ENCODE measurements at regions not wholly inside any gene's neighbourhood (a gene's known extent, or its start where the extent isn't known, plus 50 kb on each side); places are given as distances from the start of the nearest gene placed in this dataset.

DNA sequence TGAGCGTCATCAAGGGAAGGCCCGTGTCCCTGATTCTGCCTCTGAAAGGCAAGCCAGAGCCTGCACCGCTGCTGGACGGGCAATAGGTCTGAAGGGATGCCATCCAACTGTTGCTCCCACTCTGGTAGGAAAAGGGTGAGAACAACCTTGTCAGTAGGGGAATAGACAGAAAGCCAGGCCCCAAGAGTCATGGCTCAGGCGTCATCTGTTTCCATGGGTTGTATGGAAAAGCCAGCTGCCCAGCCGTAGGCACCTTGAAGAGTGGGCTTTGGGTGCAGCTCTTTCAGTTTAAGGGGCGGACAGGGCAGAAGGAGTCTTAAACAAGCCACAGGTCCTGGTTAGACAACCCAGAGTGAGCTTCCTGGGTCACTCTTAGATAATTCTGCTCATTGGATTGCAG, 66.5 kb downstream of the RNF6 start:
- H3K27me3 Mint-ChIP-seq (ENCODE audit: low read depth) = peaks cover 2% of the 10 kb centered on the region
- no peak for ATAC-seq
- H3K36me3 Mint-ChIP-seq (ENCODE audit: low read depth) = no peaks in the 10 kb centered on the region

GRCh38 chr13:26133851-26134250, 82.0 kb upstream of the SHISA2 start:
- no peaks in the 10 kb centered on the region for H3K36me3 Mint-ChIP-seq (ENCODE audit: low read depth)
- ATAC-seq = no peak
- CTCF ChIA-PET = no interaction called here
- no peak for DNase-seq
- peaks cover 4% of the 10 kb centered on the region for H3K9me3 Mint-ChIP-seq (ENCODE audit: insufficient read depth)
- POLR2A ChIA-PET = no interaction called here
- H3K4me1 Mint-ChIP-seq (ENCODE audit: low read depth) = no peaks in the 10 kb centered on the region
- H3K4me3 Mint-ChIP-seq = no peak overlapping the region
- H3K27ac Mint-ChIP-seq = no peak overlapping the region
- H3K27me3 Mint-ChIP-seq (ENCODE audit: low read depth) = peaks cover 13% of the 10 kb centered on the region

More for the DNA sequence above, 66.5 kb downstream of the RNF6 start:
- Mint-ChIP-seq H3K9me3 (ENCODE audit: insufficient read depth) (no peaks in the 10 kb centered on the region), H3K4me3 (no peak overlapping the region), H3K4me1 (ENCODE audit: low read depth) (no peaks in the 10 kb centered on the region), H3K27ac (no peak overlapping the region)
- DNase-seq = no peak
- ChIA-PET CTCF (no interaction called here), POLR2A (no interaction called here)

- Mint-ChIP-seq H3K9me3 (ENCODE audit: insufficient read depth) (peaks cover 4% of the 10 kb centered on the region), H3K4me1 (ENCODE audit: low read depth) (no peaks in the 10 kb centered on the region), H3K4me3 (no peak overlapping the region), H3K27ac (no peak overlapping the region), H3K27me3 (ENCODE audit: low read depth) (peaks cover 13% of the 10 kb centered on the region), H3K36me3 (ENCODE audit: low read depth) (no peaks in the 10 kb centered on the region)
- CTCF ChIA-PET = no interaction called here
- POLR2A ChIA-PET = no interaction called here
- DNase-seq (no peak), ATAC-seq (no peak)
These were observed 81.5 kb upstream of the SHISA2 start for GRCh38 chr13:26133286-26133685.

DNA sequence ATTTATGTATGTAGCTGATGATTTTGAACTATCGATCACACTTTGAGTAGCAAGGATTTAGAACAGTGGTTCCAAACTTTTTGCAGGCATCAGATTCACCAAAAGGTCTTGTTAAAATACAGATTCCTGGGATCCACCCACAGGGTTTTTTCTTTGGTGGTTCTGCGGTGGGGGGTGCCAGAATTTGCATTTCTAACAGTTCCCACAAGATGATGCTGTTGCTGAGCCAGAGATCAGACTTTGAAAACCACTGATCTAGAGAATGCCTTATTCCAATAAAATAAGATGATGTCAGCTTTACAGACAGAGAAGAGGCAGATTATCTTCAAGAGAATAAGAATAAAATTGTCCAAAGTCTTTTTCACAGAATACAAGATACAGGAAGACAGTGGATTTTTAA, 80.9 kb upstream of the SHISA2 start:
- Mint-ChIP-seq H3K27me3 (ENCODE audit: low read depth) (peaks cover 11% of the 10 kb centered on the region), H3K4me1 (ENCODE audit: low read depth) (no peaks in the 10 kb centered on the region), H3K9me3 (ENCODE audit: insufficient read depth) (peaks cover 4% of the 10 kb centered on the region), H3K36me3 (ENCODE audit: low read depth) (no peaks in the 10 kb centered on the region), H3K27ac (no peak overlapping the region), H3K4me3 (no peak overlapping the region)
- CTCF ChIA-PET = interaction anchor here (1.3 kb wide), 1 partner anchor 53 kb away, joined by 3 read pairs; no protein-coding TSS in a partner anchor
- ATAC-seq (no peak), DNase-seq (no peak)
- POLR2A ChIA-PET = no interaction called here

DNA sequence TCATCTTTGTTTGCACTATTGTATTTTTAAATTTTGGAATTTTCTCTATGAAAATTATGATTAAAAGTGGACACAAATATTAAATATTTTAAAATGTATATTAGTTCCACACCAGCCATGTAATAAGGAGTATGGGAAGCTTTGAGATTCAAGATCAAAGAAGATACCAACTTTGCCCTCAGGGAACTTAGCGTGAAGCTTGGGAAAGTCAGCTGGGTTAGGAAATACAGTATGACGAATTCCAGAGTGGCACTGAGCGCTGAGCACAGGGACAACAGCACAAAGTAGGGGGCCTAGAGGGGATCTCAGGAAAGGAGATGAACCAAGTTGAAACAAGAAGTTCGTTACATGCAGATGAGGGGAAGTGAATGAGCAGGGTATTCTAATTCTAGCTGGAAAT, 76.9 kb upstream of the SHISA2 start:
- Mint-ChIP-seq H3K4me1 (ENCODE audit: low read depth) (no peaks in the 10 kb centered on the region), H3K27ac (no peak overlapping the region), H3K4me3 (no peak overlapping the region), H3K27me3 (ENCODE audit: low read depth) (peaks cover 2% of the 10 kb centered on the region), H3K36me3 (ENCODE audit: low read depth) (no peaks in the 10 kb centered on the region), H3K9me3 (ENCODE audit: insufficient read depth) (no peaks in the 10 kb centered on the region)
- DNase-seq (no peak), ATAC-seq (no peak)
- POLR2A ChIA-PET = no interaction called here
- CTCF ChIA-PET = no interaction called here

- DNase-seq (no peak), ATAC-seq (no peak)
- Mint-ChIP-seq H3K4me3 (no peak overlapping the region), H3K9me3 (ENCODE audit: insufficient read depth) (no peaks in the 10 kb centered on the region), H3K4me1 (ENCODE audit: low read depth) (no peaks in the 10 kb centered on the region), H3K27me3 (ENCODE audit: low read depth) (peaks cover 5% of the 10 kb centered on the region), H3K36me3 (ENCODE audit: low read depth) (no peaks in the 10 kb centered on the region), H3K27ac (no peak overlapping the region)
- POLR2A ChIA-PET = no interaction called here
- CTCF ChIA-PET = no interaction called here
These were observed 65.8 kb upstream of the SHISA2 start for GRCh38 chr13:26117620-26118019.

GRCh38 chr13:26112843-26113242, 61.0 kb upstream of the SHISA2 start:
- H3K4me3 Mint-ChIP-seq = no peak overlapping the region
- H3K4me1 Mint-ChIP-seq (ENCODE audit: low read depth) = no peaks in the 10 kb centered on the region
- CTCF ChIA-PET = interaction anchor here (0.5 kb wide), 1 partner anchor 37 kb away, joined by 3 read pairs; no protein-coding TSS in a partner anchor
- H3K27ac Mint-ChIP-seq = no peak overlapping the region
- H3K27me3 Mint-ChIP-seq (ENCODE audit: low read depth) = peaks cover 5% of the 10 kb centered on the region
- DNase-seq (no peak), ATAC-seq (no peak)
- no peaks in the 10 kb centered on the region for H3K9me3 Mint-ChIP-seq (ENCODE audit: insufficient read depth)
- H3K36me3 Mint-ChIP-seq (ENCODE audit: low read depth) = no peaks in the 10 kb centered on the region
- POLR2A ChIA-PET = no interaction called here

GRCh38 chr13:26111797-26112196, 60.0 kb upstream of the SHISA2 start:
- Mint-ChIP-seq H3K4me1 (ENCODE audit: low read depth) (no peaks in the 10 kb centered on the region), H3K36me3 (ENCODE audit: low read depth) (no peaks in the 10 kb centered on the region), H3K9me3 (ENCODE audit: insufficient read depth) (no peaks in the 10 kb centered on the region), H3K27me3 (ENCODE audit: low read depth) (peaks cover 5% of the 10 kb centered on the region), H3K4me3 (no peak overlapping the region), H3K27ac (no peak overlapping the region)
- ChIA-PET CTCF (interaction anchor here (0.7 kb wide), 1 partner anchor 36 kb away, joined by 3 read pairs; no protein-coding TSS in a partner anchor), POLR2A (no interaction called here)
- ATAC-seq = no peak
- no peak for DNase-seq
